PC-3 (cell line): ENCODE measurements at regions not wholly inside any gene's neighbourhood (a gene's known extent, or its start where the extent isn't known, plus 50 kb on each side); places are given as distances from the start of the nearest gene placed in this dataset.

ENCODE experiments used
- EZH2phosphoT487 ChIP-seq: fragments of 300-600 bp; sonication (generic); IDR thresholded peaks from 2 replicates; pipeline ENCODE4 v1.6.1; 2018; ENCODE audit warnings: mild to moderate bottlenecking, antibody characterized with exemption, low read length, borderline replicate concordance
- TF ChIP-seq, protein P1 (sequence below): fragments of 300-600 bp; sonication (generic); conservative IDR thresholded peaks from 2 replicates; pipeline ENCODE4 v1.5.1; 2017; ENCODE audit warnings: antibody characterized with exemption, low read depth, mild to moderate bottlenecking, low read length

- TF ChIP-seq, protein P1, sequence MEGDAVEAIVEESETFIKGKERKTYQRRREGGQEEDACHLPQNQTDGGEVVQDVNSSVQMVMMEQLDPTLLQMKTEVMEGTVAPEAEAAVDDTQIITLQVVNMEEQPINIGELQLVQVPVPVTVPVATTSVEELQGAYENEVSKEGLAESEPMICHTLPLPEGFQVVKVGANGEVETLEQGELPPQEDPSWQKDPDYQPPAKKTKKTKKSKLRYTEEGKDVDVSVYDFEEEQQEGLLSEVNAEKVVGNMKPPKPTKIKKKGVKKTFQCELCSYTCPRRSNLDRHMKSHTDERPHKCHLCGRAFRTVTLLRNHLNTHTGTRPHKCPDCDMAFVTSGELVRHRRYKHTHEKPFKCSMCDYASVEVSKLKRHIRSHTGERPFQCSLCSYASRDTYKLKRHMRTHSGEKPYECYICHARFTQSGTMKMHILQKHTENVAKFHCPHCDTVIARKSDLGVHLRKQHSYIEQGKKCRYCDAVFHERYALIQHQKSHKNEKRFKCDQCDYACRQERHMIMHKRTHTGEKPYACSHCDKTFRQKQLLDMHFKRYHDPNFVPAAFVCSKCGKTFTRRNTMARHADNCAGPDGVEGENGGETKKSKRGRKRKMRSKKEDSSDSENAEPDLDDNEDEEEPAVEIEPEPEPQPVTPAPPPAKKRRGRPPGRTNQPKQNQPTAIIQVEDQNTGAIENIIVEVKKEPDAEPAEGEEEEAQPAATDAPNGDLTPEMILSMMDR = no peak
- no peak for TF ChIP-seq EZH2phosphoT487
Observed at GRCh38 chr6:139640448-139640847, 266.0 kb upstream of the CITED2 start.
